ENCODE measurements at regions not wholly inside any gene's neighbourhood (a gene's known extent, or its start where the extent isn't known, plus 50 kb on each side); places are given as distances from the start of the nearest gene placed in this dataset.

DNA sequence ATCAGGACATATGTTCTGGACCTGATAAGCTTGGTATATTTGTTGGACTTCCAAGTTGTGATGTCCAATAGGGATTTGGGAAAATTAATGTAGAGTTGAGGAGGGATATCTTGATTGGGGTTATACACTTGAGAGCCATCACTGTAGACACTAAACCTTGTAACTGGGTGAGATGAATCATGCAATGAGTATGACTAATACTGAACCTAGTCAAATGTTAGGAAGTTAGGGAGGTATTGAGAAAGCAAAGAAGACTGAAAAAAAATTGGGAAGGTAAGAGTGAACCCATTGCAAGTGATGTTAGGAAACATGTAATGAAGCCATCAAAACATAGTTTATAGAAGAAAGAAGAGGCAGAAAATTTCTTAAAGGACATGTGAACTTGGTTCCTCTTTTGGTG is 668.4 kb upstream of the CDH9 start:
- TF ChIP-seq, protein P1, sequence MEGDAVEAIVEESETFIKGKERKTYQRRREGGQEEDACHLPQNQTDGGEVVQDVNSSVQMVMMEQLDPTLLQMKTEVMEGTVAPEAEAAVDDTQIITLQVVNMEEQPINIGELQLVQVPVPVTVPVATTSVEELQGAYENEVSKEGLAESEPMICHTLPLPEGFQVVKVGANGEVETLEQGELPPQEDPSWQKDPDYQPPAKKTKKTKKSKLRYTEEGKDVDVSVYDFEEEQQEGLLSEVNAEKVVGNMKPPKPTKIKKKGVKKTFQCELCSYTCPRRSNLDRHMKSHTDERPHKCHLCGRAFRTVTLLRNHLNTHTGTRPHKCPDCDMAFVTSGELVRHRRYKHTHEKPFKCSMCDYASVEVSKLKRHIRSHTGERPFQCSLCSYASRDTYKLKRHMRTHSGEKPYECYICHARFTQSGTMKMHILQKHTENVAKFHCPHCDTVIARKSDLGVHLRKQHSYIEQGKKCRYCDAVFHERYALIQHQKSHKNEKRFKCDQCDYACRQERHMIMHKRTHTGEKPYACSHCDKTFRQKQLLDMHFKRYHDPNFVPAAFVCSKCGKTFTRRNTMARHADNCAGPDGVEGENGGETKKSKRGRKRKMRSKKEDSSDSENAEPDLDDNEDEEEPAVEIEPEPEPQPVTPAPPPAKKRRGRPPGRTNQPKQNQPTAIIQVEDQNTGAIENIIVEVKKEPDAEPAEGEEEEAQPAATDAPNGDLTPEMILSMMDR (IDR thresholded peaks at IDR 0.05): no peak

DNA sequence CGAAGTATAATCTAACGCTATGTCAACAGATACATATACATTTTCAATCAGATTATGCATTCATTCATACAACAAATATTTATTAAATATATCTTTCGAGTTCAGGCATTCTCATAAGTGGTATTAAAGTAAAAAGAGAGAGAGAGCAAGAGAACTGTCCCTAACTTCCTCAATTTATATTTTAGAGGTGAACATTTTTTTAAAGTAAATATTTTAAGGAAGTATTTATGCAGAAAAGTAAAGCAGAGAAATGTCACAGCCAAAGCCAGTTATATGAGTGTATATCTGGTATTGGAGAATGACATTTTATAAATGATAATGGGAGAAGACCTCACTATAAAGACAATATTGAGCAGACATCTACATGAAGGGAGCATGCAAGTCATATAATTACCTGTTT is 667.3 kb upstream of the CDH9 start:
- TF ChIP-seq, protein P1 (IDR thresholded peaks at IDR 0.05): no peak

DNA sequence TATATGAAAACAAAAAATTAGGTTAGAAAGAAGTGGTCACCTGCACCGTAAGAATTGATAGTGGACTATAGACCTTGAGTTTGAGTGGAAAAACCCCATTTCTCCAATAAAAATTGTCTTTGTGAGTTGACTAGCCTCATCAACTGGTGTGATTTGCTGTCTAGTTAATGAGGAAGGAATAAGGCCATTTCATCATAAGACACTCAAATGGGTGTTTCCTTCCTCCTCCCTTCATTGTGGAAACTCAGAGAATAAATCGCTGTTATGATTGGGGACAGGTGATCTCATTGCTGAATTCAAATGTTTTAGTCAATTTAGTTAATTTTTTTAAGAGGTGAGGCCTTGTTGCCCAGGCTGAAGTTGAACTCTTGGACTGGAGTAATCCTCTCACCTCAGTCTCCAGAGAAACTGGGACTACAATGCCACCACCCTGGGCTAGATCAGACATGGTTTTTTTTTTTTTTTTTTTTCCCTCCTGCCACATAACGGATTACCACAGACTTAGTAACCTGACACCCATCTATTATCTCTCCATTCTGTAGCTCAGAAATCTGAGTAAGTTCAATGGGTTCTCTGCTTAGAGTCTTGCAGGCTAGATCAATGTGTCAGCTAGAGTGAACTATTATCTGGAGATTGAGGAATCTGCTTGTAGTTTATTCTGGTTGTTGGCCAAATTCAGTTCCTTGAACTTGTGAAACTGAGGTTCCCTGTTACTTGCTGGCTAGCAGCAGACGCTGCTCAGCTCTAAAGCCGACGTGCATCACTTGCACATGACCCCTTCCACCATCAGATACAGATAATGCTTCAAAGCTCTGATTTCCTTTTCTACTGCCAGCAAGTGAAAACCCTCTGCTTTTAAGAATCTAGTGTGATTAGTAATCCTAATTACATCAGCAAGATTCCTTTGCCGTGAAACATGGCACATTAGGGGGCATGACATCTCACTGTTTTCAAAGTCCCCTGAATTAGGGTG is 663.8 kb upstream of the CDH9 start:
- TF ChIP-seq, protein P1 (IDR thresholded peaks at IDR 0.05): no peak

DNA sequence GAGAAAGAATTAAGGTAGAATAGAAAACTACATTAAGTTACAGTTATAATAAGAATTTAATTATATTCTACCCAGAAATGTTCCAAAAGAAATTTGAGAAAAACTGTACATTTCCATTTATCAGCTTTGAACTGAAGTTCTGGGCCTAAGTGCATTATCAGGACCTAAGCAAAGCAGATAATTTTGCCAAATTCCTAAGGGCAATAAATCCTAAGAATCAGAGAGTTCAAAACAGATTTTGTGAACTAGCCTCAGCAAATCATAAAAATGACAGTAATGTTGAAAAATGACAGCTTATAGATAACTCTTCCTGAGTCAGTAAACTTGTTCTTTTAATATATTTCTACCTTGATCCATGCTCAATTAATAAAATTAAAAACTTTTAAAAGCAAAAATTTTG is 662.1 kb upstream of the CDH9 start:
- TF ChIP-seq, protein P1 (IDR thresholded peaks at IDR 0.05): no peak

DNA sequence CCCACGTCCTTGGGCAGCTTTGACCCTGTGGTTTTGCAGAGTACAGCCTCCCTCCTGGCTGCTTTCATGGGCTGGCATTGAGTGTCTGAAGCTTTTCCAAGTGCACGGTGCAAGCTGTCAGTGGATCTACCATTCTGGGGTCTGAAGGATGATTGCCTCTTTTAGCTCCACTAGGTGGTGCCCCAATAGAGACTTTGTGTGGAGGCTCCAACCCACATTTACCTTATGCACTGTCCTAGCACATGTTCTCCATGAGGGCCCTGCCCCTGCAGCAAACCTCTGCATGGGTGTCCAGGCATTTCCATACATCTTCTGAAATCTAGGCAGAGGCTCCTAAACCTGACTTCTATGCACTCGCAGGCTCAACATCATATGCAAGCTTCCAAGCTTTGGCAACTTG is 644.2 kb upstream of the CDH9 start:
- TF ChIP-seq, protein P1 (IDR thresholded peaks at IDR 0.05): no peak

DNA sequence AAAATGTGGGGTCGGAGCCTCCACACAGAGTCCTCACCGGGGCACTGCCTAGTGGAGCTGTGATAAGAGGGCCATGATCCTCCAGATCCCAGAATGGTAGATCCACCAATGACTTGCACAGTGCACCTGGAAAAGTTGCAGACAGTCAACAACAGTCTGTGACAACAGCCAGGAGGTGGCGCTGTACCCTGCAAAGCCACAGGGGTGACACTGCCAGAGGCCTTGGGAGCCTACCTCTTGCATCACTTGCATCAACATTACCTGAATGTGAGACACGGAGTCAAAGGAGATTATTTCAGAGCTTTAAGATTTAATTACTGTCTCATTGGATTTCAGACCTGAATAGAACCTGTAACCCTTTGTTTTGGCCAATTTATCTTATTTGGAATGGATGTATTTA is 614.1 kb upstream of the CDH9 start:
- TF ChIP-seq, protein P1 (IDR thresholded peaks at IDR 0.05): no peak; the same call in 1 of the 2 replicates

DNA sequence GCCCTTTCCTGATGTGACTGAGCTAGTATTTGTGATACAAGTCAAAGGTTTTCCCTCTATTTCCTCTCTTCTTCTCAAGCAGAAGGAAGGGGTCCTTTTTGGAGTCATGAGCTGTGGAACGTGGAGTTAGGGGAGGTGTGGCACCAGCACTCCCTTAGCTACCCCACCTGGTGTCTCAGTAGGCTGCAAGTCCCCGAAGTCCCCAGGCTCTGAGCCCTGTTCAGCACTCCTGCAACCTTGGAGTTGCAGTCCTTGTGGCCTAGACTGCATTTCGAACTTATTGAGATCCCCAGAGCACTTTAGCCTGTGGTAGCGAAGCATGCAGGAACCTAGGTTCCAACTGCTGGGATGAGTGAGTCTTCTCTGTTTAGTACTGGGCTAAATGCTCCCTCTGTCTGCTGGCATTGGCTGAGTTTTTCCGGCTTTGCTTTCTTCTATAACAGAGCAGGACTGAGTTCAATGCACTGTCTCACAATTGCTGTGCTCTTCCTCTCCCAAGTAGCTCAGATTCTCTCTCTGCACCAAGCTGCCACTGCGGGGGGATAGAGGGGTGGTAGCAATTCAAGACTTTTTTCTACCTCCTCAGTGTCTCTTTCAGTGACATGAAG is 600.7 kb upstream of the CDH9 start:
- TF ChIP-seq, protein P1 (IDR thresholded peaks at IDR 0.05): no peak
